Gastroesophageal sphincter (tissue), 2 donors: ENCODE measurements at regions not wholly inside any gene's neighbourhood (a gene's known extent, or its start where the extent isn't known, plus 50 kb on each side); places are given as distances from the start of the nearest gene placed in this dataset.

Experiments used
- POLR2A ChIP-seq, 2 donors: fragments of 450-650 bp; IDR thresholded peaks; one replicate each; pipeline ENCODE4 v1.6.1; 2017; ENCODE audit warnings: antibody characterized with exemption in 2 of 2, mild to moderate bottlenecking in 2 of 2, moderate library complexity in 1 of 2
- POLR2AphosphoS5 ChIP-seq: sonication (generic); formaldehyde crosslinking; IDR thresholded peaks from one replicate; pipeline ENCODE4 v1.6.1; 2017; ENCODE audit warnings: antibody characterized with exemption

DNA sequence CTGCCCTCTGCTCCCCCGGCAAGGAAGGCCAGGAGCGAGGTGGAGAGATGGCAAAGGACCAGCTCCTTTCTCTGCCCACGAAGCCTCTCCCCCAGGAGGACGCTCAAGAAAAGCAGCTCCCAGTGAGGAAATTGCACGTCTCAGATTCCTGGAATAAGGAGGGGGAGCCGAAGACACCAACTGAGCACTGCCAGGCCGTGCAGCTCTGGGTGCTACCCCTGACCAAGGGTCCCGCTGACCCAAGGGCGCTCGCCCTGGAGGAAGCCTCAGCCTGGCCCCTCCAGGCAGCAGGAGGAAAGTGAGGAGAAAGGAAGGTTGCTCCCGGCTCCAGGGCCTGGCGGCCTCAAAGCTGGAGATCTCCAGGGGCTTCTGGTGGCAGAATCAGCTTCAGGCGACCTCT is 174.1 kb upstream of the SFSWAP start:
- TF ChIP-seq POLR2A (IDR thresholded peaks at IDR 0.05) (no peak), POLR2AphosphoS5 (no peak)
